Erythroblast (primary cell): ENCODE measurements at regions not wholly inside any gene's neighbourhood (a gene's known extent, or its start where the extent isn't known, plus 50 kb on each side); places are given as distances from the start of the nearest gene placed in this dataset.

Experiments used
- GATA1 ChIP-seq: IDR thresholded peaks from 2 replicates; pipeline ENCODE4 v1.6.1; 2011; ENCODE audit warnings: low read depth, mild to moderate bottlenecking, control low read depth, low read length, moderate library complexity
- POLR2A ChIP-seq: IDR thresholded peaks from 2 replicates; pipeline ENCODE4 v1.6.1; 2011; ENCODE audit warnings: mild to moderate bottlenecking, low read length

DNA sequence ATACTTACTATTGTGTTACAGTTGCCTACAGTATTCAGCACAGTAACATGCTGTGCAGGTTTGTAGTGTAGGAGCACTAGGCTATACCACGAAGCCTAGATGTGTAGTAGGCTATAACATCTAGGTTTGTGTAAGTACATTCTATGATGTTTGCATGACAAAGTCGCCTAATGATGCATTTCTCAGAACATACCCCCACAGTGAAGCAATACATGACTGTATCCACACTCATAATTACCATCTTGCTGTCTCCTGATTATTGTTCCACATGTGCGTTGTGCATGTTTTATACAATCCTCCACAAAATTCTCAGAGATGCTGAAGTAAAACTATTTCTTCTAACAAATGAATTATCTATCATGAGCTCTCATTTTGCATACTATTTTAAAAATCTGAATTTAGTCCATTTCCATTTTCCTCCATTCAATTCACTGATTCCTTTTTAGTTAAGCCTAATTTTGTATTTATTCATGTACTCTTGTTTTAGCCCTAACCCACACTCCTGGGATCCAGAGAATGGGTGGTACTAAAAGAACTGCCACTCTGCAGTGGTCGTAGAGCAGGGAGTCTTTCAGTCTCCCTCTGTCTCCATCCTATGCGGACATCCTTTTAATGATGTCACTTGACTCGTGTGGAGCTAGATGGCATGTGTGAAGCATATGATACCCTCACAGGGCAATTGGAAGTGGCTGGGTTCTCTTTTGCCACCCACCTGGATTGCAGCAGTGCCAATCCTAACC, 67.6 kb upstream of the CAV2 start:
- no peak for TF ChIP-seq POLR2A
- TF ChIP-seq GATA1: no peak
